ENCODE measurements at regions not wholly inside any gene's neighbourhood (a gene's known extent, or its start where the extent isn't known, plus 50 kb on each side); places are given as distances from the start of the nearest gene placed in this dataset.

- TF ChIP-seq GATA3 (IDR thresholded peaks at IDR 0.05; ENCODE audit: low read depth, low read length) (no peak), GATA2 (IDR thresholded peaks at IDR 0.05; ENCODE audit: low read depth, low read length) (no peak)
These were observed 284.0 kb upstream of the TLE4 start for GRCh38 chr9:79287708-79288290.

All from SH-SY5Y (cell line).